Activated CD4-positive, alpha-beta memory T cell treated with anti-CD3 and anti-CD28 coated beads for 36 hours (primary cell): ENCODE measurements at regions not wholly inside any gene's neighbourhood (a gene's known extent, or its start where the extent isn't known, plus 50 kb on each side); places are given as distances from the start of the nearest gene placed in this dataset.

Source experiments
- CTCF ChIA-PET: fragments of 350-600 bp; sonication (Branson Sonifier 250); formaldehyde crosslinking; loops from one replicate; lab custom pipeline; 2021; ENCODE audit warnings: antibody characterized with exemption, inconsistent platforms; lab: Charles Lee
- POLR2A ChIA-PET: fragments of 350-600 bp; sonication (Branson Sonifier 250); formaldehyde crosslinking; loops from one replicate; lab custom pipeline; 2021; ENCODE audit warnings: antibody characterized with exemption; lab: Charles Lee
- DNase-seq: peaks from one replicate; pipeline ENCODE4 v3.0.0-alpha.2; 2020
- H3K27ac Mint-ChIP-seq: one replicate; pipeline ENCODE4 v1.8.0; 2021; ENCODE audit warnings: mixed read lengths
- H3K27me3 Mint-ChIP-seq: one replicate; pipeline ENCODE4 v1.8.0; 2021; ENCODE audit warnings: mixed read lengths
- H3K36me3 Mint-ChIP-seq: one replicate; pipeline ENCODE4 v1.8.0; 2021; ENCODE audit warnings: mixed read lengths
- H3K4me1 Mint-ChIP-seq: one replicate; pipeline ENCODE4 v1.8.0; 2021; ENCODE audit warnings: low read depth, mixed read lengths
- H3K4me3 Mint-ChIP-seq: one replicate; pipeline ENCODE4 v1.8.0; 2021; ENCODE audit warnings: mild to moderate bottlenecking, mixed read lengths
- H3K9me3 Mint-ChIP-seq: one replicate; pipeline ENCODE4 v1.8.0; 2021; ENCODE audit warnings: mixed read lengths
- intact Hi-C: fragments of 100-400 bp; cut with micrococcal nuclease; formaldehyde crosslinking; loops from one replicate; pipeline ENCODE4 v1.15.1; 2023

DNA sequence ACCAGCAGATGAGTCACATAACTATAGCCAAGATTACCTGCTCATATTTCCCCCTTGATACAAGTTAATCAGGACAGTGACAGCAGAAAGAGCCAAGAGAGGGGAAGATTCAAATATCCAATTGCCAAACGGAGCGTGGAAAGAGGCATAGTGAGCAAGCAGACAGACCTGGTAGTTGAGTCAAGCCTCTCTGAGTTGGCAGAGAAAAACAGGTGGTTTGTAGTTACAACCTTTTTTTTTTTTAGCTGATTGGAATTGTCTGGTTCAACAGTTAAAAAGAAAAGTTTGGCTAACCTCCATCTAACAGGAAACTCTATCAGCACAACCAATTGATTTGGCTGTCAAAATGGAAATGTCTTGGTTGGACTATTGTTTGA is 272.1 kb downstream of the TLE1 start:
- H3K4me3 Mint-ChIP-seq: no peak overlapping the region
- DNase-seq: no peak
- CTCF ChIA-PET: no interaction called here

DNA sequence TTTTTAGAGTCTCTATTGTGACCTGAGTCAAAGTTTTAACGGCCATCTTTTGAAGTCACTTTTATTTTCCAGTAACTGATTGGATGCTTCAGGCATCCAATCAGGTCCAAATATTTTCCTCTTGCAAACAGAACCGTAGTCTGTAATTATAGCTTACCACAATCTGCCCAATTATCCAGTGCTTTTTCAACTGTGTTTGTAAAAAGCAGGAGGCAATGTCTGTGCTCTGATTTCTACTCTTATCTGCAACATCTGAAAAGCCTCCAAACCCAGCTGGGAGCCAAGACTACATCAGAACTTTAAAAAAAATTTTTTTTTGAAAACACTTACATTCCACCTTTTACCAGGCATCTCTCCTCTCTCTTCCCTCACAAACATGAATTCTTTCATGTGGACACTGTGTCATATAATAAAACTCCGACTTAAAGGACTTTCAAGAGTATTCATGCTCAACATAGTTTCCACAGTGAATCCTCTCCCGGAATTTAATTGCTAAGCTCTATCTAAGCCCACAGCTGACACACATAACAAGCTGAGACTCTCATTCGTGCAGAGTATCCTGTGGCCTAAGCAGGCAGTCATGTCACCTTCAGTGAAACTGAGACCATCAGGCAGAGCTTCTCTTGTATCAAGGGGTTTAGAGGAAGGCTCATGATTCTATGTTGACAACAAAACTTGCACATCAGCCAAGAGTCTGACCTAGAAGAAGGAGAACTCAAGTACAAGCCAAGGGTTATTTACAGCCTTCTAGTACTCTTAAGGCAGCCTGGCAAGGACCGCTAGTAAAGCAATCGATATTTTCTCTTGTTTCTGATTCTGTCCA is 272.7 kb downstream of the TLE1 start:
- Mint-ChIP-seq H3K36me3 (no peaks in the 10 kb centered on the region), H3K27ac (no peak overlapping the region), H3K4me3 (no peak overlapping the region), H3K4me1 (no peaks in the 10 kb centered on the region), H3K9me3 (peaks cover 7% of the 10 kb centered on the region), H3K27me3 (no peaks in the 10 kb centered on the region)
- intact Hi-C loops: no loop called here
- no peak for DNase-seq
- CTCF ChIA-PET: no interaction called here
- POLR2A ChIA-PET: no interaction called here

More for the DNA sequence above, 272.1 kb downstream of the TLE1 start:
- Mint-ChIP-seq H3K27ac (no peak overlapping the region), H3K27me3 (no peaks in the 10 kb centered on the region), H3K36me3 (no peaks in the 10 kb centered on the region), H3K9me3 (peaks cover 7% of the 10 kb centered on the region), H3K4me1 (no peaks in the 10 kb centered on the region)
- POLR2A ChIA-PET: no interaction called here
- intact Hi-C loops: no loop called here

DNA sequence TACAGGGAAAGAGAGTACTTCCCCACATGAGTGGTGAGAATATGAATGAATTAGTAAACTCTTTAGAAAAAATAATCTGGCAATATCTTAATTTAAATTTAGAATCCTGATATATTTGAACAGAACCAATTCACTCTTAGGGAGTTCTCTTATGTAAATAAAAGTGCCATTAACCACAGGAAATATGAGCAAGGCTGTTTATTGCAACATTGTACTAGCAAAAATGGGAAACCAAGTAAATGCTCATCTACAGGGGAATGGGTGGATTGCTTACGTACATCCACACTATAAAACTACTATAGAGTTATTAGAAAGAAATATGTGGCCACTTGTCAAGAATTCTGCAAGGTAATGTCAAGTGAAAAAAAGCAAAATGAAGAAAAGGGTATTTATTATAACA is 274.5 kb downstream of the TLE1 start:
- POLR2A ChIA-PET: no interaction called here
- H3K27ac Mint-ChIP-seq: no peak overlapping the region
- no peaks in the 10 kb centered on the region for H3K4me1 Mint-ChIP-seq
- no peaks in the 10 kb centered on the region for H3K27me3 Mint-ChIP-seq
- intact Hi-C loops: no loop called here
- H3K9me3 Mint-ChIP-seq: peaks cover 10% of the 10 kb centered on the region
- CTCF ChIA-PET: no interaction called here
- no peaks in the 10 kb centered on the region for H3K36me3 Mint-ChIP-seq
- DNase-seq: no peak
- H3K4me3 Mint-ChIP-seq: no peak overlapping the region

DNA sequence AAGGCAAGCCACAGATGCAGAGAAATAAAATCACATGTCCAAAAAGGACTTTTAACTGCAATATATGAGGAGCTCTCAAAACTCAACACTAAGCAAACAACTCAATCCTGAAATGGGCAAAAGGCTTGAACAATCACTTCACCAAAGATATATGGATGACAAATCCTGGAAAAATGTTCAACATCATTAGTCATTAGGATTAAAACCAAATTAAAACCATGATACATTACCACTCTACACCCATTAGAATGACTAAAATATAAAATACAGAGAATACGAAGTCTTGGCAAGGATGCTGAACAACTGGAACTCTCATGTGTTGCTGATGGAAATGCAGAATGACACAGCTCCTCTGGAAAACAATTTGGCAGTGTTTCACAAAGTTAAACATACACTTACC is 277.4 kb downstream of the TLE1 start:
- no peak for DNase-seq
- H3K27ac Mint-ChIP-seq: no peak overlapping the region
- ChIA-PET CTCF (no interaction called here), POLR2A (no interaction called here)
- no peaks in the 10 kb centered on the region for H3K27me3 Mint-ChIP-seq
- H3K9me3 Mint-ChIP-seq: peaks cover 7% of the 10 kb centered on the region
- intact Hi-C loops: no loop called here
- no peak overlapping the region for H3K4me3 Mint-ChIP-seq
- no peaks in the 10 kb centered on the region for H3K4me1 Mint-ChIP-seq
- H3K36me3 Mint-ChIP-seq: no peaks in the 10 kb centered on the region

DNA sequence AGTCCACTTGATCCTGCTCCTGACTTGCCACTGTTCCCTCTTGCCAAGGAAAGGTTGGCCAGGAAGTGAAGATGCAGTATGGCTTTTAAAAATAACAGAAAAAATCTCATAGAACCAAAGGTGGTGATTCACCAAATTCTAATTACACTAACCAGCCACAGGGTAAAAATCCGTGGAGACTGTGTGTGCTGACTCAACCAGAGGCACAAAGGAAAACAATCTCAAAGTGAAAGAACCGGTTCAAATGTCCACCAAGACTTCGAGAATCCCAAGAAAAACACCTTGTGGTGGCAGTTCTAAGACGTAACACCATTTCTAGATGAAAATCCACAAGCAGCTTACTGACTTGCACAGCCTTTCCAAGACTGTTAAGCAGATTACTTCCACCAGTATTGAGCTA is 279.1 kb downstream of the TLE1 start:
- H3K27ac Mint-ChIP-seq: no peak overlapping the region
- no peaks in the 10 kb centered on the region for H3K4me1 Mint-ChIP-seq
- no peaks in the 10 kb centered on the region for H3K27me3 Mint-ChIP-seq
- POLR2A ChIA-PET: no interaction called here
- no peaks in the 10 kb centered on the region for H3K36me3 Mint-ChIP-seq
- H3K4me3 Mint-ChIP-seq: no peak overlapping the region
- intact Hi-C loops: no loop called here
- CTCF ChIA-PET: no interaction called here
- no peak for DNase-seq
- H3K9me3 Mint-ChIP-seq: peaks cover 7% of the 10 kb centered on the region

DNA sequence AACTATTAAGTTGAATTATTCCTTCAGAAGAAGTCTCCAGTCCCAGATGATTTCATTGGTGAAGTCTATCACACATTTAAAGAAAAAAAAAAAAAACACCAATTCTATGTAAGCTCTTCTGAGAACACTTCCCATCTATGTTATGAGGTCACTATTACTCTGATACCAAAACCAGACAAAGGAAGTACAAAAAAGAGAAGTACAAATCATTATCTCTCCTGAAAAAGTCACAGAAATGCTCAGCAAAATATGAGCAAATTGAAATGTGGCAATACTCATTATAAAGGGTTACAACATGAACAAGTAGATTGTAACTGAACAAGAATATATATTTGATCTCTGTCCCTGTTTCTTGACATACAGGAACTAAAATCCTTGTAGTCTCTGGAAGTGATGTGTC is 280.4 kb downstream of the TLE1 start:
- POLR2A ChIA-PET: no interaction called here
- Mint-ChIP-seq H3K36me3 (no peaks in the 10 kb centered on the region), H3K27me3 (no peaks in the 10 kb centered on the region), H3K4me3 (no peak overlapping the region), H3K27ac (no peak overlapping the region), H3K4me1 (no peaks in the 10 kb centered on the region), H3K9me3 (peaks cover 7% of the 10 kb centered on the region)
- intact Hi-C loops: no loop called here
- CTCF ChIA-PET: no interaction called here
- no peak for DNase-seq

- intact Hi-C loops: no loop called here
- CTCF ChIA-PET: no interaction called here
- no peaks in the 10 kb centered on the region for H3K36me3 Mint-ChIP-seq
- no peak overlapping the region for H3K27ac Mint-ChIP-seq
- DNase-seq: no peak
- POLR2A ChIA-PET: no interaction called here
- no peak overlapping the region for H3K4me3 Mint-ChIP-seq
- no peaks in the 10 kb centered on the region for H3K4me1 Mint-ChIP-seq
- no peaks in the 10 kb centered on the region for H3K27me3 Mint-ChIP-seq
- peaks cover 8% of the 10 kb centered on the region for H3K9me3 Mint-ChIP-seq
Observed at GRCh38 chr9:81404931-81405598, 284.3 kb downstream of the TLE1 start.

DNA sequence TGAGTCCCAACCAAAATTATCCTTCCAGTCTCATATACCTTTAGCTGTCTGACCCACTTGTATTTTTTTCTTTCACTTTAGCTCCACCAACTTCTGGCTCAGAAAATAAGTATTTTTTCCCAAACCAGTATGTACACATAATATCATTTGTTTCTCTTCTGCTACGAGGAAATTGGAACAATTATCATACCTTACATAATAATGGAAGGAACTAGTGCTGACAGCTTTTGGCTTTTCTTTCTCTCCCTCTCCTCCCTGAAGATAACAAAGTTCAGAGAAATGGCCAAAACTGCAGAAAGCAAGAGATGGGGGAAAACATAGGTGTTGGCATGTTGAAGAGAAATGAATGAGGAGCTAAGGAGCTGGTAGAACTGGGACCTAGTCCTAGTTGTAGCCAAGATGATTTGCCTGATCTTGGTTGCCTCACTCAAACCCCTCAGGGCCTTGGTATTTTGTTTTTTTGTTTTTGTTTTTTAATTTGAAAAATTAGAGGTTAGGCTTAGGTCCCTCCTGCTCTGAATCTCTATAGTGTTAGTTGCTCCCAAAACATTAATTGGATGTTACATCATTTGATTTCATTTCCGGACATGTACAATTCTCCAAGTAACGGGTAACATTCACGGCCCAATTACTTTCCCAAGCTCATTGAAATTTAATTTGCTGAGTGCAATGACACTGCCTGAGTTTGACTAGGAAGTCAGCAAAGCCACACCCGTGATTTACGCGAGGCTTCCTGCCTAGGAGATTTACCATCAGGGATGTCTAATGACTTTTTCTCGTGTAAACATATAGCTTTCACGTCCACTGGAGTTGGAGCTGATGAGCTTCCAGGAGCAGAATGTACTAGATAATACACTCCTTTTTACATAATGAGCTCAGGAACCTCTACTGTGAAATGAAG is 291.6 kb downstream of the TLE1 start:
- H3K9me3 Mint-ChIP-seq: peaks cover 13% of the 10 kb centered on the region
- CTCF ChIA-PET: no interaction called here
- H3K4me3 Mint-ChIP-seq: no peak overlapping the region
- no peaks in the 10 kb centered on the region for H3K27me3 Mint-ChIP-seq
- no peaks in the 10 kb centered on the region for H3K36me3 Mint-ChIP-seq
- POLR2A ChIA-PET: no interaction called here
- DNase-seq: no peak
- H3K4me1 Mint-ChIP-seq: no peaks in the 10 kb centered on the region
- no peak overlapping the region for H3K27ac Mint-ChIP-seq
- intact Hi-C loops: no loop called here

GRCh38 chr9:81396528-81396927 is 292.8 kb downstream of the TLE1 start:
- ChIA-PET CTCF (no interaction called here), POLR2A (no interaction called here)
- no peak for DNase-seq
- intact Hi-C loops: no loop called here
- H3K4me3 Mint-ChIP-seq: no peak overlapping the region
- H3K4me1 Mint-ChIP-seq: no peaks in the 10 kb centered on the region
- peaks cover 10% of the 10 kb centered on the region for H3K9me3 Mint-ChIP-seq
- H3K27me3 Mint-ChIP-seq: no peaks in the 10 kb centered on the region
- no peak overlapping the region for H3K27ac Mint-ChIP-seq
- H3K36me3 Mint-ChIP-seq: no peaks in the 10 kb centered on the region

- CTCF ChIA-PET: no interaction called here
- Mint-ChIP-seq H3K4me3 (no peak overlapping the region), H3K4me1 (no peaks in the 10 kb centered on the region), H3K27me3 (no peaks in the 10 kb centered on the region), H3K36me3 (no peaks in the 10 kb centered on the region), H3K9me3 (peaks cover 9% of the 10 kb centered on the region), H3K27ac (no peak overlapping the region)
- intact Hi-C loops: no loop called here
- POLR2A ChIA-PET: no interaction called here
- no peak for DNase-seq
Observed at GRCh38 chr9:81395676-81396054, 293.7 kb downstream of the TLE1 start.

- no peaks in the 10 kb centered on the region for H3K4me1 Mint-ChIP-seq
- ChIA-PET POLR2A (no interaction called here), CTCF (no interaction called here)
- H3K27me3 Mint-ChIP-seq: no peaks in the 10 kb centered on the region
- peaks cover 9% of the 10 kb centered on the region for H3K9me3 Mint-ChIP-seq
- no peak overlapping the region for H3K4me3 Mint-ChIP-seq
- intact Hi-C loops: no loop called here
- no peaks in the 10 kb centered on the region for H3K36me3 Mint-ChIP-seq
- no peak overlapping the region for H3K27ac Mint-ChIP-seq
- DNase-seq: no peak
Observed at GRCh38 chr9:81394881-81395675, 294.3 kb downstream of the TLE1 start.
